ENCODE measurements at regions not wholly inside any gene's neighbourhood (a gene's known extent, or its start where the extent isn't known, plus 50 kb on each side); places are given as distances from the start of the nearest gene placed in this dataset.

- no peak overlapping the region for H3K4me3 ChIP-seq (ENCODE audit: low read depth, low read length)
- TF ChIP-seq, protein P1, sequence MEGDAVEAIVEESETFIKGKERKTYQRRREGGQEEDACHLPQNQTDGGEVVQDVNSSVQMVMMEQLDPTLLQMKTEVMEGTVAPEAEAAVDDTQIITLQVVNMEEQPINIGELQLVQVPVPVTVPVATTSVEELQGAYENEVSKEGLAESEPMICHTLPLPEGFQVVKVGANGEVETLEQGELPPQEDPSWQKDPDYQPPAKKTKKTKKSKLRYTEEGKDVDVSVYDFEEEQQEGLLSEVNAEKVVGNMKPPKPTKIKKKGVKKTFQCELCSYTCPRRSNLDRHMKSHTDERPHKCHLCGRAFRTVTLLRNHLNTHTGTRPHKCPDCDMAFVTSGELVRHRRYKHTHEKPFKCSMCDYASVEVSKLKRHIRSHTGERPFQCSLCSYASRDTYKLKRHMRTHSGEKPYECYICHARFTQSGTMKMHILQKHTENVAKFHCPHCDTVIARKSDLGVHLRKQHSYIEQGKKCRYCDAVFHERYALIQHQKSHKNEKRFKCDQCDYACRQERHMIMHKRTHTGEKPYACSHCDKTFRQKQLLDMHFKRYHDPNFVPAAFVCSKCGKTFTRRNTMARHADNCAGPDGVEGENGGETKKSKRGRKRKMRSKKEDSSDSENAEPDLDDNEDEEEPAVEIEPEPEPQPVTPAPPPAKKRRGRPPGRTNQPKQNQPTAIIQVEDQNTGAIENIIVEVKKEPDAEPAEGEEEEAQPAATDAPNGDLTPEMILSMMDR (IDR thresholded peaks at IDR 0.05; ENCODE audit: low read depth, low read length, missing control alignments) = no peak
- in situ Hi-C loops (cut with HindIII; ENCODE audit: low sequenced_read_pairs) = no loop called here
- DNase-seq (ENCODE audit: low read depth) = no peak
Observed at GRCh38 chr4:177789610-177790009, 347.4 kb upstream of the AGA start.

- no peak for DNase-seq (ENCODE audit: low read depth)
- TF ChIP-seq, protein P1 (IDR thresholded peaks at IDR 0.05; ENCODE audit: low read depth, low read length, missing control alignments) = no peak
- H3K4me3 ChIP-seq (ENCODE audit: low read depth, low read length) = no peak overlapping the region
- in situ Hi-C loops (cut with HindIII; ENCODE audit: low sequenced_read_pairs) = no loop called here
Observed at GRCh38 chr4:177791188-177791587, 349.0 kb upstream of the AGA start.

DNA sequence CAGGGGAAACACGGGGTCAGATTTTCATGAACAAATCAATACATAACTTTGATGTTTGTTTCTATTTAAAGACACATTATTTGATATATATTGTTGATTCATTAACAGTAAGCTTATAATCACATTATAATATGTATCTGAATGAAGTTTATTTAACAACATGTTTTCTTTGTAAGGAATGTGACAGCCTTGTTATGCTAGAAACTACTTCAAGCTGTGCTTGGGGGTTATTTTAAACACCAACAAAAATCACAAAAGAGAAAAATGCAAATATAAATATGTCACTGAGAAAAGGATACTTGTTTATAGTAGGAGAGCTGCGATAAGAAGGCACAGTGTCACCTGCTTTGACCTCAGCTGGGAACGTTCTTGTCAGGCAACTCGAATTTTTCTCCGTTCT lies 354.6 kb upstream of the AGA start:
- DNase-seq (ENCODE audit: low read depth) = no peak
- in situ Hi-C loops (cut with HindIII; ENCODE audit: low sequenced_read_pairs) = no loop called here
- TF ChIP-seq, protein P1 (IDR thresholded peaks at IDR 0.05; ENCODE audit: low read depth, low read length, missing control alignments) = no peak
- no peak overlapping the region for H3K4me3 ChIP-seq (ENCODE audit: low read depth, low read length)

- in situ Hi-C loops (cut with HindIII; ENCODE audit: low sequenced_read_pairs) = no loop called here
- DNase-seq (ENCODE audit: low read depth) = no peak
- H3K4me3 ChIP-seq (ENCODE audit: low read depth, low read length) = no peak overlapping the region
- TF ChIP-seq, protein P1 (IDR thresholded peaks at IDR 0.05; ENCODE audit: low read depth, low read length, missing control alignments) = no peak
Observed at GRCh38 chr4:177798161-177798560, 355.9 kb upstream of the AGA start.

GRCh38 chr4:177802162-177802561 lies 359.9 kb upstream of the AGA start:
- H3K4me3 ChIP-seq (ENCODE audit: low read depth, low read length) = no peak overlapping the region
- TF ChIP-seq, protein P1 (IDR thresholded peaks at IDR 0.05; ENCODE audit: low read depth, low read length, missing control alignments) = no peak
- DNase-seq (ENCODE audit: low read depth) = no peak
- in situ Hi-C loops (cut with HindIII; ENCODE audit: low sequenced_read_pairs) = no loop called here

- TF ChIP-seq, protein P1 (IDR thresholded peaks at IDR 0.05; ENCODE audit: low read depth, low read length, missing control alignments) = no peak
- H3K4me3 ChIP-seq (ENCODE audit: low read depth, low read length) = no peak overlapping the region
- DNase-seq (ENCODE audit: low read depth) = no peak
- in situ Hi-C loops (cut with HindIII; ENCODE audit: low sequenced_read_pairs) = no loop called here
Observed at GRCh38 chr4:177802661-177803060, 360.4 kb upstream of the AGA start.

DNA sequence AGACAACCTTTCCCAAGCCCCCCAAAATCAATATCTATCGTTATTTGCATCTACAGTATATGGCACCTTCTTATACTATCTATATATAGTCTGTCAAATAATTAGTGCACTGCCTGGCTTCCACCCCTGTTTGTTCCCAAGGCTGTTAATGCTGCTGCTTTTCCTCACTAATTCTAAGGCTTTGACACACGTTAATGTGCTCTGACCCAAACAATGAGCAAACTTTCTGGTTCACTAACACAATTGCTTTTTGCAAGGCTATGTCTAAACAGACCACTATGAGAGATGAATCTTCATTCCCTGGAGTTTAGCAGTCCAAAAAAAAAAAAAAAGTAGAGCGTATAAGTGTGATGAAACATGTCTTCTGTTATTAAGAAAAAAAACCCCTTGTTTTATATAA lies 360.9 kb upstream of the AGA start:
- no peak for DNase-seq (ENCODE audit: low read depth)
- TF ChIP-seq, protein P1 (IDR thresholded peaks at IDR 0.05; ENCODE audit: low read depth, low read length, missing control alignments) = no peak
- in situ Hi-C loops (cut with HindIII; ENCODE audit: low sequenced_read_pairs) = no loop called here
- H3K4me3 ChIP-seq (ENCODE audit: low read depth, low read length) = no peak overlapping the region

All from astrocyte of the cerebellum (primary cell).